H9 (cell line): ENCODE measurements at regions not wholly inside any gene's neighbourhood (a gene's known extent, or its start where the extent isn't known, plus 50 kb on each side); places are given as distances from the start of the nearest gene placed in this dataset.

Source experiments
- DNase-seq: peaks from one replicate; pipeline ENCODE4 v3.0.0-alpha.2; 2017
- H2AFZ ChIP-seq: one replicate; pipeline ENCODE4 v1.6.1; 2013; ENCODE audit warnings: mild to moderate bottlenecking, low read length, control low read depth, moderate library complexity
- H2AK5ac ChIP-seq: 2 replicates; pipeline ENCODE4 v1.6.1; 2013; ENCODE audit warnings: low read length, control low read depth, mixed read lengths; ENCODE audit not compliant: insufficient read length
- H2BK120ac ChIP-seq: one replicate; pipeline ENCODE4 v1.6.1; 2013; ENCODE audit warnings: low read depth, mild to moderate bottlenecking, low read length, control low read depth, inconsistent platforms; ENCODE audit not compliant: poor library complexity, severe bottlenecking
- H2BK12ac ChIP-seq: 2 replicates; pipeline ENCODE4 v1.6.1; 2013; ENCODE audit warnings: low read length, control low read depth, mixed read lengths, low read depth; ENCODE audit not compliant: insufficient read length
- H2BK15ac ChIP-seq: 2 replicates; pipeline ENCODE4 v1.6.1; 2013; ENCODE audit warnings: low read depth, low read length, control low read depth
- H2BK20ac ChIP-seq: one replicate; pipeline ENCODE4 v1.6.1; 2013; ENCODE audit warnings: low read depth, mild to moderate bottlenecking, low read length, control low read depth, inconsistent platforms; ENCODE audit not compliant: poor library complexity, severe bottlenecking
- H2BK5ac ChIP-seq: 2 replicates; pipeline ENCODE4 v1.6.1; 2013; ENCODE audit warnings: low read length, control low read depth, mixed read lengths; ENCODE audit not compliant: insufficient read length
- H3K14ac ChIP-seq: 2 replicates; pipeline ENCODE4 v1.6.1; 2013; ENCODE audit warnings: low read length, control low read depth; ENCODE audit not compliant: insufficient read depth
- H3K18ac ChIP-seq: 2 replicates; pipeline ENCODE4 v1.6.1; 2013; ENCODE audit warnings: low read depth, mild to moderate bottlenecking, mixed read lengths, low read length, control low read depth; ENCODE audit not compliant: insufficient read length
- H3K23ac ChIP-seq: 2 replicates; pipeline ENCODE4 v1.6.1; 2013; ENCODE audit warnings: low read length, control low read depth, mixed read lengths, low read depth; ENCODE audit not compliant: insufficient read length
- H3K23me2 ChIP-seq: 2 replicates; pipeline ENCODE4 v1.6.1; 2013; ENCODE audit warnings: low read depth, mild to moderate bottlenecking, mixed read lengths, low read length, control low read depth; ENCODE audit not compliant: insufficient read length, poor library complexity, severe bottlenecking
- H3K27ac ChIP-seq: 2 replicates; pipeline ENCODE4 v1.5.1; 2013; ENCODE audit warnings: low read length, control low read depth, mixed read lengths, low read depth; ENCODE audit not compliant: insufficient read length
- H3K27me3 ChIP-seq: 2 replicates; pipeline ENCODE4 v1.6.1; 2013; ENCODE audit warnings: low read length, control low read depth, inconsistent platforms; ENCODE audit not compliant: insufficient read depth
- H3K4ac ChIP-seq: 2 replicates; pipeline ENCODE4 v1.6.1; 2013; ENCODE audit warnings: low read depth, mild to moderate bottlenecking, control low read depth, inconsistent platforms, low read length, moderate library complexity
- H3K4me1 ChIP-seq: 2 replicates; pipeline ENCODE4 v1.6.1; 2013; ENCODE audit warnings: low read length, control low read depth, inconsistent platforms; ENCODE audit not compliant: insufficient read depth
- H3K4me2 ChIP-seq: 2 replicates; pipeline ENCODE4 v1.6.1; 2013; ENCODE audit warnings: low read length, control low read depth, mixed read lengths; ENCODE audit not compliant: insufficient read length, insufficient read depth
- H3K56ac ChIP-seq: 2 replicates; pipeline ENCODE4 v1.6.1; 2013; ENCODE audit warnings: low read depth, mild to moderate bottlenecking, mixed read lengths, low read length, control low read depth; ENCODE audit not compliant: insufficient read length
- H3K79me1 ChIP-seq: 2 replicates; pipeline ENCODE4 v1.6.1; 2013; ENCODE audit warnings: low read depth, mild to moderate bottlenecking, moderate library complexity, low read length, control low read depth, inconsistent platforms; ENCODE audit not compliant: insufficient read depth, poor library complexity, severe bottlenecking
- H3K79me2 ChIP-seq: 2 replicates; pipeline ENCODE4 v1.6.1; 2013; ENCODE audit warnings: low read length, control low read depth, inconsistent platforms; ENCODE audit not compliant: insufficient read depth
- H3K9ac ChIP-seq: 2 replicates; pipeline ENCODE4 v1.6.1; 2013; ENCODE audit warnings: low read length, control low read depth, mixed read lengths; ENCODE audit not compliant: insufficient read length; ENCODE audit errors: extremely low read depth
- H3K9me3 ChIP-seq: one replicate; pipeline ENCODE4 v1.6.1; 2013; ENCODE audit warnings: low read depth, low read length, inconsistent platforms; ENCODE audit not compliant: control insufficient read depth
- H3T11ph ChIP-seq: one replicate; pipeline ENCODE4 v1.6.1; 2013; ENCODE audit warnings: mild to moderate bottlenecking, low read length, control low read depth, inconsistent platforms
- H4K20me1 ChIP-seq: one replicate; pipeline ENCODE4 v1.6.1; 2013; ENCODE audit not compliant: control insufficient read depth, insufficient read length, insufficient read depth
- H4K5ac ChIP-seq: 2 replicates; pipeline ENCODE4 v1.6.1; 2013; ENCODE audit warnings: low read depth, mild to moderate bottlenecking, mixed read lengths, low read length, control low read depth; ENCODE audit not compliant: insufficient read length
- H4K8ac ChIP-seq: replicated peaks from 2 replicates; pipeline ENCODE4 v1.6.1; 2013; ENCODE audit warnings: low read length, control low read depth, mixed read lengths, low read depth; ENCODE audit not compliant: insufficient read length
- H4K91ac ChIP-seq: 2 replicates; pipeline ENCODE4 v1.6.1; 2013; ENCODE audit warnings: low read depth, mild to moderate bottlenecking, moderate library complexity, mixed read lengths, low read length, control low read depth; ENCODE audit not compliant: insufficient read length
- H3K27ac Mint-ChIP-seq, 3 experiments: 2 replicates in 2 of 3; 3 replicates in 1 of 3; pipeline ENCODE4 v1.8.0; 2020 to 2021; ENCODE audit warnings: mixed read lengths in 3 of 3, mild to moderate bottlenecking in 1 of 3, moderate library complexity in 1 of 3
- H3K27me3 Mint-ChIP-seq: 2 replicates; pipeline ENCODE4 v1.8.0; 2021; ENCODE audit warnings: low read depth, mild to moderate bottlenecking, moderate library complexity, mixed read lengths
- H3K36me3 Mint-ChIP-seq, 3 experiments: 2 replicates in 2 of 3; 3 replicates in 1 of 3; pipeline ENCODE4 v1.8.0; 2020 to 2021; ENCODE audit warnings: low read depth in 3 of 3, mixed read lengths in 3 of 3; ENCODE audit not compliant: insufficient read depth in 1 of 3
- H3K4me1 Mint-ChIP-seq, 2 experiments: 2 replicates each; pipeline ENCODE4 v1.8.0; 2020; ENCODE audit warnings: mixed read lengths in 2 of 2
- H3K4me3 Mint-ChIP-seq, 2 experiments: 2 replicates in 1 of 2; 3 replicates in 1 of 2; pipeline ENCODE4 v1.8.0; 2020 to 2021; ENCODE audit warnings: mild to moderate bottlenecking in 2 of 2, mixed read lengths in 2 of 2, moderate library complexity in 1 of 2
- H3K9me3 Mint-ChIP-seq, 2 experiments: 2 replicates in 1 of 2; 3 replicates in 1 of 2; pipeline ENCODE4 v1.8.0; 2020; ENCODE audit warnings: mild to moderate bottlenecking in 2 of 2, mixed read lengths in 2 of 2, moderate library complexity in 1 of 2
- WGBS: extraction: QIAGEN DNeasy Blood & Tissue Kit; methylation state at CpG from one replicate; pipeline ENCODE4 v1.1.7; 2013; ENCODE audit warnings: missing lambda C conversion rate, low lambda C conversion rate, mixed read lengths; ENCODE audit not compliant: insufficient read length; ENCODE audit errors: extremely low coverage; 5-methylcytosine and 5-hydroxymethylcytosine counted together
- TF ChIP-seq, protein P1 (sequence below): fragments of 200-600 bp; sonication (generic); conservative IDR thresholded peaks from 3 replicates; pipeline ENCODE4 v1.8.0; 2021; ENCODE audit warnings: antibody characterized with exemption, mild to moderate bottlenecking

DNA sequence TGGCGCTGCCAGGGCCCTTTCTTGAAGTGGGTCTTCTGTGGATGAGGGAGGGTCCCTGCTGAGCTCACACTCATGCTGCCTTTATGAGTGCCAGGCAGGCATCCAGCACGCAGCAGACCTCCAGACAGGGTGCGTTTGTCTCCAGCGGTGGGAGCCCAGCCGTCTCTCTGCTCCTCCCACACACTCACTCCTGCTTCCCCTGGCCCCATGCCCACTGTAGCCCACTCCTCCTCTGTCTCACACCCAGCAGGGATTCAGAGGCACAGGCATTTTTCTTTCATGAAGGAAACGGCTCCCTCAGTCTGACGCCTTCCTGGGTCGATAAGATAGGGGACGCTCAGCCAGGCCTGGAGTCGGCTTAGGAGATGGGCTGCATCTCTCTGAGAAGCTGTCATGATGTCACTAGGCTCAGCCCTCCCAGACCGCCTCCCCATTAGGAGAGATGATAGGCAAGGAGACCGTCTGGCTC is 183.9 kb upstream of the NCAM1 start:
- Histone ChIP-seq H3K79me1 (no peaks in the 10 kb centered on the region), H3K18ac (no peak overlapping the region), H2BK20ac (no peak overlapping the region), H4K5ac (no peak overlapping the region), H3K23ac (no peak overlapping the region), H3K4me1 (no peaks in the 10 kb centered on the region), H3K23me2 (no peaks in the 10 kb centered on the region), H2BK5ac (no peak overlapping the region), H3K4ac (no peak overlapping the region), H2BK15ac (no peak overlapping the region), H2AFZ (no peak overlapping the region), H3K56ac (no peak overlapping the region), H3K4me2 (no peak overlapping the region), H2BK120ac (no peak overlapping the region), H3K27me3 (no peaks in the 10 kb centered on the region), H3K9me3 (no peaks in the 10 kb centered on the region), H3K14ac (no peak overlapping the region), H3K9ac (no peak overlapping the region), H3K79me2 (no peaks in the 10 kb centered on the region), H4K8ac (no peak overlapping the region), H4K20me1 (no peaks in the 10 kb centered on the region), H3T11ph (no peak overlapping the region), H2AK5ac (no peak overlapping the region), H2BK12ac (no peak overlapping the region), H4K91ac (no peak overlapping the region), H3K27ac (no peak overlapping the region)
- no peak for DNase-seq
- H3K27ac Mint-ChIP-seq: no peak overlapping the region; a peak in 1 of 7 replicates
- no CpG with 5 or more reads among the region's 12 CpGs for WGBS
- TF ChIP-seq, protein P1, sequence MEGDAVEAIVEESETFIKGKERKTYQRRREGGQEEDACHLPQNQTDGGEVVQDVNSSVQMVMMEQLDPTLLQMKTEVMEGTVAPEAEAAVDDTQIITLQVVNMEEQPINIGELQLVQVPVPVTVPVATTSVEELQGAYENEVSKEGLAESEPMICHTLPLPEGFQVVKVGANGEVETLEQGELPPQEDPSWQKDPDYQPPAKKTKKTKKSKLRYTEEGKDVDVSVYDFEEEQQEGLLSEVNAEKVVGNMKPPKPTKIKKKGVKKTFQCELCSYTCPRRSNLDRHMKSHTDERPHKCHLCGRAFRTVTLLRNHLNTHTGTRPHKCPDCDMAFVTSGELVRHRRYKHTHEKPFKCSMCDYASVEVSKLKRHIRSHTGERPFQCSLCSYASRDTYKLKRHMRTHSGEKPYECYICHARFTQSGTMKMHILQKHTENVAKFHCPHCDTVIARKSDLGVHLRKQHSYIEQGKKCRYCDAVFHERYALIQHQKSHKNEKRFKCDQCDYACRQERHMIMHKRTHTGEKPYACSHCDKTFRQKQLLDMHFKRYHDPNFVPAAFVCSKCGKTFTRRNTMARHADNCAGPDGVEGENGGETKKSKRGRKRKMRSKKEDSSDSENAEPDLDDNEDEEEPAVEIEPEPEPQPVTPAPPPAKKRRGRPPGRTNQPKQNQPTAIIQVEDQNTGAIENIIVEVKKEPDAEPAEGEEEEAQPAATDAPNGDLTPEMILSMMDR: no peak
- H3K36me3 Mint-ChIP-seq: no peaks in the 10 kb centered on the region; a peak in 2 of 7 replicates
- H3K4me3 Mint-ChIP-seq: no peak overlapping the region; a peak in 1 of 5 replicates
- peaks cover 7% of the 10 kb centered on the region for H3K27me3 Mint-ChIP-seq
- peaks cover 24 to 34% of the 10 kb centered on the region in 2 experiments for H3K4me1 Mint-ChIP-seq
- no peaks in the 10 kb centered on the region; a peak in 1 of 5 replicates for H3K9me3 Mint-ChIP-seq
